GM18526 (cell line): ENCODE measurements at regions not wholly inside any gene's neighbourhood (a gene's known extent, or its start where the extent isn't known, plus 50 kb on each side); places are given as distances from the start of the nearest gene placed in this dataset.

ENCODE experiments used
- POLR2A ChIP-seq: IDR thresholded peaks from 3 replicates; pipeline ENCODE4 v1.6.1; 2011; ENCODE audit not compliant: insufficient read length; ENCODE audit errors: extremely low read depth

DNA sequence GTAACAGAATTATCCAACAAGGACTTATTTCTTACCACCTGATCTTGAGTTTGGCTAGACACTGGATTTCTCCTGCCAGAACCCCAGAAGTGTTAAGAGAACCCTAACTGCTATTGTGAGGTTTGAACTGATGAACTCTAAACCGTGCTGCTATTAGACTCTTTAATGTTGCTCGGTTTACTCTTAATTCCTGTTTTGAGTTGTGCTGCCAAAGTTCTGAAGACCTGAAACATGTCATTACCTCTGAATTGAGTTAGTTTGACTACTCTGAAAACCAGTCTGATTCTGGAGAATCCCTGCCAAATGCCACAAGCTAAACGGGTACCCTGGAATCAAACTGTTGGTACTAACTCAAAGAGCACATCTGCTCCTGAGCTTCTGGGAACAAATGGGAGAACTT, 215.5 kb downstream of the KLF12 start:
- no peak for TF ChIP-seq POLR2A

DNA sequence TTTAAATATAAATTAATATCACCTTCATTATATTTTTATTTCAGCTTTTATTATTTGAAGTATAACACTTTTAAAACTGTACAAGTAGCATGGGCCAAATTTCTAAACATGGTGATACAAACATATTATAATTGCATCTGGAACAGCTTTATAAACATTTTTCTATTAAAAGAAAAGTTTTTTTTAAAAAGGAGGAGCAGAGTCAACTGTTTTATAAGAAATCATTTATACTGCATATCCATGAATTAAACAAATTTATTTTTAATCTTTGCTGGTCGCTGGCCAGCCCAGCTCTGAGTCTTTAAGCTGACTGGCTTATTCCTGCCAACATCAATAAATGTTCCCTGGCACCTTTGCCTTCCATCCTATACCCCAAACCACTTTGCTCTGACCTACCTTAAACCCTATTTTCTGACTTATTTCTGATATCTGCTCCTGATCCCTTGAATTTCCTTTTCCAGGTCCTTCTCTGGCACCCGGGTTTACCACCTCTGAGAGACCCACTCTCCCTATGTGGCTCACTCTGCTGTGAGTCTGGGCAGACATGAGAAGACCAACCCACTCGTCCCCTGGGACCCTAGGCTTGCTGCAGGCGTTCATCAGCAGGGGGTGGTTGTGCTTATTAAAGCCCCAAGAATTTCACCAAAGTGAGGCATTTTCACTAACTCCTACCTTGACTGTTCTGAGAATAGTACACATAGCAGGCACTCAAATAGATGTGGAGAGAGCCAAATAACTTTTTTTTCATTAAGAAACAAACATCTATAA, 220.3 kb downstream of the KLF12 start:
- no peak for TF ChIP-seq POLR2A

DNA sequence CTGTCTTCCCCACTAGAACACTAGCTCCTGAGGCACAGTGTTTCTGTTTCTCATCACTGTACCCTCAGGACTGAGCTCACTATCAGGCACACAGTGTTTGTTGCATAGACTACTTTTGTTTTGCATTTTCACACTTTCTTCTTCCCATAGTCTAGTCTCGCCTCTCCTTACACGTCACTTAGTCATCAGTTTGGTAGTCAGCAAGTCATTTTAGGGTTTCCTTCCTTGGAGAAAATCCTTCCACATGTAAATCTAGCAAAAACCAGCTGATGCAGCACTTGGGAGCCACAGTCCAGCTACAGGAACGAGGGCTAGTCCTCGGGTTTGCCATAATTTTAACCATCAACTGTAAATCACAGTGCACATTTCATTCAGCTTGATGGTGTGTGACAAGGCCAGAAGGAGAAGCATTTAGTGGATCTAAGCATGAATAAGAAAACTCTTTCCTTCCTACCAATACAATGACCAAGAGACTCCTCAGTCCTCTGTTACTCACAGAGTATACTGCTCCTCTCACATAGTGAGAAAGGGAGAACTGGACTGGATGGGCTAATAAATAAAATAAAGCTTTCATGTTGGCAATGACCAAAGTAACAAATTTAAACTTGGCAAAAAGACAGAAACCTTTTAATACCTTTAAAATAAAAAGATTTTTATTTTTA, 221.0 kb downstream of the KLF12 start:
- TF ChIP-seq POLR2A, result no peak

DNA sequence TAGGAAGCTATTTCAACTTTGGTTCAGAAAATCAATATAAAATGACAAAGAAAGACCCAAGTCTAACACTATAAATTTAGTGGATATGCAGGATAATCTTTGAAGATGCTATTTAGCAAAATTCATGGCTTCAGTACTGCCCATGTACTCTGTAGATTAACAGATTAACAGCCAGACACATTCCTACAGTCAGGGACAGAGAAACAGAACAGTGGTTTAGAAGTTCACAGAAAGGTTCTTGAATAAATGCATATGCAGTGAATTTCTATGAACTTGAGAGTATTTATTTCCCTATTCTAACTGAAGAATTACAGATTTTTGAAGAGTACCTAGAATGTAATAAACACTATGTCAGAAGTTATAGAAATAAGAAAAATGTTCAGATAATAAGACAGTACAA, 222.8 kb downstream of the KLF12 start:
- no peak for TF ChIP-seq POLR2A

DNA sequence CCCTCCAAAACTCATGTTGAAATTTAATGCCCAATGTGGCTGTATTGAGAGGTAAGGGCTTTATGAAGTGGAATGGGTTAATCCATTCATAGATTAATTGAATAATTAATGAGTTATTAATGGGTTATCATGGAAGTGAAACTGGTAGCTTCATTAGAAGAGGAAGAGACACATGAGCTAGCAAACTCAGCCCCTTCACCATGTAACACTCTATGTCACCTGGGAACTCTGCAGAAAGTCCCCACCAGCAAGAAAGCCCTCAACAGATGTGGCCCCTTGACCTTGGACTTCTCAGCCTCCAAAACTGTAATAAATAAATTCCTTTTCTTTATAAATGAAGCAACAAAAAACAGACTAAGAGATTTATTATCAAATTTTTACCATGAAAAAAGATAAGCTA, 223.5 kb downstream of the KLF12 start:
- no peak for TF ChIP-seq POLR2A

DNA sequence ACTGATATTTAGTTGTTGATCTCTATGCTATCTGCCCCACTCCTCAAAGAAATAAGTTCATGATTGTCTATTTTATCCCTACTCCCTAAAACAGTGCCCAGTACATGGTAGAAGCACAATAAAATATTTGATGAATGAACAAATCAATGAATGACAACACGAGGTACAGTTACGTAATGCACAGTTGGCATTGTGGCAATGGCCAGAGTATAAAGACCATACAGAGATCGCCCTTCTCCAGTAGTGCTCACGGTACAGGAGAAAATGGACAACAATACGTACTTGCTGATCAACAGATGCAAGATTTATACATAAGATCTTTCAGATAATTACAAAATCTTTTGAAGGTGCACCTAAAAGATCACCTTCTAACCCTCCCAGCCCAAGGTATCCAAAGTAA, 225.4 kb downstream of the KLF12 start:
- TF ChIP-seq POLR2A, result no peak

DNA sequence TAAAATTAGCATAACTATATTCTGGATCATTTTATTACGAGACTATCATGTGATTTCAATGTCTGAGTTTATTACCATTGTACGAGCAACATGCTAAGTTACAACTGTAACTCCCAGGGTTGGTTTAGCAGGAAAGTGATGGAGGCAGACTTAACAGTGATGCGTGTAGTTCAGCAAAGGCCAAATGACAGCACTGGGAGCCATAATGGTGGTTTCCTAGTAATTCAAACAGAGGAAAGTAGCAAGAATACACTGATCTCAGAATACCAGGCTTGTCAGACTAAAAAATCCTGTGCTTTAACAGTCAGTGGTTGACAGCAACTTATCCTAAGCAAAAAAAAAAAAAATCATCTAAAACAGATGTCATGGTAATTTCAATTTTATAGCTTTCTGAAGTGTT, 229.6 kb downstream of the KLF12 start:
- no peak for TF ChIP-seq POLR2A

DNA sequence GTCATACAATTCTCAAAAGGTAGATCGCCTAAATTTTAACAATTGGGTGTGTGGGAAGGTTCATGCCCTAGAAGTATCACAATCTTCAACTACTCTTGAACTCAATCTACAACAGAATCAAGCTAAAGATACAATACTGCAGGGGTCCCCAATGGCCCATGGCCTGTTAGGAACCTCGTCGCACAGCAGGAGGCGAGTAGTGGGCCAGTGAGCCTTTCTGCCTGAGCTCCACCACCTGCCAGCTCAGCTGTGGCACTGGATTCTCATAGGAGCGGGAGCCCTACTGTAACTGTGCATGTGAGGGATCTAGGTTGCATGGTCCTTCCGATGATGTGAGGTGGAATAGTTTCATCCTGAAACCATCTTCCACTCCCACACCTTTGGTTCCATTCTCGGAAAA, 230.6 kb downstream of the KLF12 start:
- TF ChIP-seq POLR2A, result no peak

DNA sequence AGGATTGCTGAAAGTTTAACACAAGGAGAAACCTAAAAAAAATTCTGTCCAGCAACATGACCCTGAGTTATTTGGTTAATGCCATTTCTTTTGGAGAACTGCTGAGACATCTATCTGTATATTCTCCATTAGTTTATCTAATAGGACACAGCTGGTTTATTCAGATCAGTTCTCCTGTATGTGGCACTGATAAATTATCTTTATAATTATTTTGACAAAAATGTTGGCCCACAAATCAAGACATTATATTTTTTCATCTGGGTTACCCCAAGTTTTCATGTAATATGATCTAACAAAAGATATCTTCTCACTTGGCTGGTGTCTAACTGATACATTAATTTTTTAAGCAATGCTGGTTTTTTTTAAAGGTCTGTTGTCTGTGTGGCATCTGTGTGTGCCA, 231.4 kb downstream of the KLF12 start:
- TF ChIP-seq POLR2A, result no peak

DNA sequence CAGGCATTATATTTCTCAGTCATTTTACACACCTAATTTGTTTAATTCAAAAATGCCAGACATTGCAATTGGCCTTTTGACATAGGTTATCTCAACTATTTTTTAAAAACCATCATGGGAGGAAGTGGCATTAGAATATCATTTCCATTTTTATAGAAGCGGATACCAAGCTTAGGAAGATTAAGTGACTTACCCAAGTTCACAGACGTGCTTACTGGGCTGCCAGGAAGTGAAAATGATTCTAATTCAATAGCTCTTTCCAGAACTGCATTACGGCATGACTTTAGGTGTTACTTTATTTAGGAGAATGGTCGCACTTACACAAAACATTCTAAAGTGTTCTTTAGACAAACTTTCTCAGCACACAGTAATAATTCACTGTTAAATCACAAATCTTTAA, 231.9 kb downstream of the KLF12 start:
- TF ChIP-seq POLR2A, result no peak

DNA sequence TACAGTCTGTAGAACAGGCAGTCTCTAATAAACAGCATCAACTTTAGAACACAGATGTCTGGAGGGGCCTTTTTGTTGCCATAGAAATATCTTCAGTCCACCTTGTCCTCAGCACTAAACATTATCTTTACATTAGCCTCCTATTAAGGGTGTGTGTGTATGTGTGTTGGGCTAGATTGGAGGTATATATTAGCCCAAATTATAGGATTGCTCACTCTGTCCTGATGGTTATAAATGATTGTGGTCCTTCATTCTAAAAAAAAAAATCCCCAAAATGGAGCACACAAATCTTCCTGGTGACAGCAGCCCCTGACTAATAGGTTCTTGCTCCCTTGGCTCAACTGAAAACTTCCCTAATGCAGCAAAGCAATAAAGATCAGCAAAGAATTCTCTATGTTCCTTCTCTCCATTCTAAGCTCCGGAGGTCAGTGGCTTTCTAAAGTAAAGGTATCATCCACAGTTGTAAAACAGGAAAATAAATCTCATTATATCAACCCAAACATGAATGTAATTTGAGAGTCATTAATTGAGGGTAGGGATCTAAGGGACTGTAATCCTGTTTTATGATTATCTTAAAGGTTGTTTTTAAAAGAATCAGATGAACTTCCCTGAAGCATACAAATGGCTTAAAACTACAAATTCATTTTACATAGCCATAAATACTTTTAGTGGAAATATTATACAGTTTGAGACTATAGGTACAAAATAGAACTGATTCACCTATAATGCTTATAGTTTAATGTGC, 232.7 kb downstream of the KLF12 start:
- no peak for TF ChIP-seq POLR2A

DNA sequence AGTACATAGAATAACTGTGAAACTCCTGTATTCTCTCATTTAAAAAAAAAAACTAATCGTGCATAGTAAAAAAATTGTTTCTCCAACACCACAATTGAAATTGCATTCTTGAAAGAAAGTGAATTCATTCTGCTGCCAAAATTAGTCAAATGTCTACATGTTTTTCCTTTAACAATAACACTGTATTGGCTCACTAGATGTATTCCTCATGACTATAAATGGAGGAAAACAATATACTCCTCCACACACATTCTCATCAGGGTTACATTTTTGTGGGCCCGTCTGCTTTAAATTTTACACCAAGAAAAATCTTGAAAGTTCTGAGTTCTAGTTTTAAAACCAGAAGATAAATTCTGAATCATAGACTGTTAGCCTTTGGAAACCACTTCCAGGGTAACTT, 233.6 kb downstream of the KLF12 start:
- TF ChIP-seq POLR2A, result no peak

DNA sequence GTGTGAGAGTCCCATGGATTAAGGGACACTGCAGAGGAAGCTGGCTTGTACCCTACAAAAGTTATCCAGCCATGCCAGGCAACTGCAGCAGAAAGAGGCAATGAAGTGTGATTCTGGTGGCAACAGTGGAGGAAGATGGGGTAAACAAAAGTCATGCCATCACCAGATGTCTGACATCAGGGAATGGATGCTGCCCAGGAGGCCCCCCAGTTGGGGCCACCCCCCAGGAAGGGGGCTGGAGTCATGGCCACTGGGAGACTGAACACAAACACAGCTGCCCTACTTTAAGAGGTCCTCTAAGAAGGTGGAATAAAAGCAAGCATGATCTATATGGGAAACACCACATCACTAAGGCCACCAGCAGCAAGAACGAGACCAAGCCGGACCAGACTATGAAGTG, 235.3 kb downstream of the KLF12 start:
- TF ChIP-seq POLR2A, result no peak

DNA sequence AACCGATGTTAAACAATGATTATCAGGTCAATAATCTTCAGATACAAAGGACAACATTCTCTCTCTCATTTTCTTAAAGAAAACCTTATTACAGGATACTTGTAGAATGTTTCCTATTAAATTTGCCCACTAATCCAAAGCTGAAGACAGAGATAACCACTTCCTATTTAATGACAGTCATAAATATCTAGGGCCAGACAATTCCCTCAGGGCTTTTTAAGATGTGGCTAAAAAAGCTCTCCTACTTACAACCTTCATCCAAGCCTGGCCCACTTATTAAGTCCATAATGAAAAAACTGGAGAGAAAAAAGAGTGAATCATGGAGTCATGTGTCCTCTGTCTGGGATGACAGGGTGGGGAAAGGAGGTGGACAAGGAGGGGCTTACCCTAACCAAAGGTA, 235.9 kb downstream of the KLF12 start:
- TF ChIP-seq POLR2A, result no peak

DNA sequence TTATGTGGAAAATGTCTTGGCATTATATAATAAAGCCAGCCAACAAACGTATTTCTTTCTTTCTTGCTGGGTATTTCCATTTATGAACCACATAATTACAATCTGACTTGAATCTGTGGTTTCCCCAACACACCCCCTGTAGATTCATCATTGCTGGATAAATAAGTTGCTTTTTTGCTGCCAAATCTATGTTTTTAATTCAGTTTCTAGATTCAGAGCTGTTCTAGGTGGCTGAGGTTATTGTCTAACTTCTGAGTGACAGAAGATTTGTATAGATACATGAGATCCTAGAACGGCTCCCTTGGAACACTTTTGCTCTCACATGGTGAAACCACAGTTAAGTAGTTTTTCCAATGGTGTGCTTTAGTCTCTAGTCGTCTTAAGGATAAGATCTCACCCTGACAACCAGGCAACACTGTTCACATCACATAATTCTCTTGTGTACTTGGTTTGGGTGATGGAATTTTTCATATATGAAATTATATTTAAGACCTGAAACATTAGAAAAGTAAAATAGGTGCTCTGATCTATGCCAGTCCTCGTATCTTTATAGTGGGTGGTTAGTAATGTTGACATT, 239.1 kb downstream of the KLF12 start:
- TF ChIP-seq POLR2A, result no peak

DNA sequence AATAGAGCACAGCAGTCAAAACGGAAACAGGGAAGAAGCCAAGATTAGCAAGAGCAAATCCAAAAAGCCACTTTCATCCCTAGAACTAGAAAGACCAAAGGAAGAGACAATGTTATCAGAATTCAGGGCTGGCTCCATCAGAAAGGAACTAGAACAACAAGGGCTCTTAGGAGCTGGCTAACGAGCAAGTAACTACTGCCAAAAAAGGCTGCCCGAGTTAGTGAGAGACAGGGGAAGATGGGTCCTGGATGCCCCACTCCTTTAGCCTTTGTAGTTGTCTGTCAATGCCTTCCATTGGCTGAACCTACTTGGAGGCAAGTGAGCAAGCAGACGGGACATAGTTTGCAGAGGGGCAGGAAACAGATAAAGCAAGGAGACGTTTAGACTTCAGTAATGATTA, 240.4 kb downstream of the KLF12 start:
- TF ChIP-seq POLR2A, result no peak
